WTC11 (cell line): ENCODE measurements at regions not wholly inside any gene's neighbourhood (a gene's known extent, or its start where the extent isn't known, plus 50 kb on each side); places are given as distances from the start of the nearest gene placed in this dataset.

ENCODE experiments used
- ATAC-seq: fragments of 200-7000 bp; cut with Tn5 transposase; 2 replicates; pipeline ENCODE4 v1.10.0; 2021; ENCODE audit warnings: mild to moderate bottlenecking, moderate library complexity
- CTCF ChIA-PET: fragments of 300-600 bp; sonication (Branson Sonifier 250); formaldehyde crosslinking; loops from one replicate; lab custom pipeline; 2021; ENCODE audit warnings: antibody characterized with exemption; lab: Charles Lee
- POLR2A ChIA-PET: fragments of 350-600 bp; sonication (Branson Sonifier 250); formaldehyde crosslinking; loops from one replicate; lab custom pipeline; 2021; ENCODE audit warnings: antibody characterized with exemption; lab: Charles Lee
- DNase-seq: peaks from one replicate; pipeline ENCODE4 v3.0.0; 2021; ENCODE audit warnings: low spot score
- H3K27ac Mint-ChIP-seq: 2 replicates; pipeline ENCODE4 v1.8.0; 2021; ENCODE audit warnings: mixed read lengths
- H3K27me3 Mint-ChIP-seq: 2 replicates; pipeline ENCODE4 v1.8.0; 2021; ENCODE audit warnings: low read depth, mild to moderate bottlenecking, moderate library complexity, mixed read lengths
- H3K36me3 Mint-ChIP-seq: 2 replicates; pipeline ENCODE4 v1.8.0; 2021; ENCODE audit warnings: mixed read lengths
- H3K4me1 Mint-ChIP-seq: 2 replicates; pipeline ENCODE4 v1.8.0; 2022; ENCODE audit warnings: mixed read lengths
- H3K4me3 Mint-ChIP-seq: 2 replicates; pipeline ENCODE4 v1.8.0; 2021; ENCODE audit warnings: mild to moderate bottlenecking, moderate library complexity, mixed read lengths
- H3K9me3 Mint-ChIP-seq: 2 replicates; pipeline ENCODE4 v1.8.0; 2021; ENCODE audit warnings: mixed read lengths
- CBFB ChIP-seq: sonication (generic); formaldehyde crosslinking; IDR thresholded peaks from 2 replicates; pipeline ENCODE4 v1.8.1; 2022; ENCODE audit warnings: mild to moderate bottlenecking, low read depth, missing genetic modification reagents
- CREB1 ChIP-seq: sonication (generic); formaldehyde crosslinking; IDR thresholded peaks from 2 replicates; pipeline ENCODE4 v1.8.0; 2023; ENCODE audit warnings: mild to moderate bottlenecking, missing genetic modification reagents
- GRHL2 ChIP-seq: fragments of 250-450 bp; sonication (Bioruptor Pico); IDR thresholded peaks from 2 replicates; pipeline ENCODE4 v1.8.0; 2022; ENCODE audit warnings: mild to moderate bottlenecking, moderate library complexity; ENCODE audit not compliant: insufficient replicate concordance, severe bottlenecking
- IRF2 ChIP-seq: sonication (generic); formaldehyde crosslinking; IDR thresholded peaks from 2 replicates; pipeline ENCODE4 v1.8.0; 2022; ENCODE audit warnings: low read depth, missing genetic modification reagents, borderline replicate concordance
- JUN ChIP-seq: sonication (generic); formaldehyde crosslinking; IDR thresholded peaks from 2 replicates; pipeline ENCODE4 v1.8.0; 2023; ENCODE audit warnings: mild to moderate bottlenecking, missing genetic modification reagents
- PRRX2 ChIP-seq: fragments of 250-450 bp; sonication (Bioruptor Pico); IDR thresholded peaks from 2 replicates; pipeline ENCODE4 v1.8.0; 2021; ENCODE audit warnings: mild to moderate bottlenecking
- RELA ChIP-seq: sonication (generic); formaldehyde crosslinking; IDR thresholded peaks from 2 replicates; pipeline ENCODE4 v1.8.1; 2022; ENCODE audit warnings: missing genetic modification reagents, mild to moderate bottlenecking, borderline replicate concordance
- TCF7 ChIP-seq: sonication (generic); formaldehyde crosslinking; IDR thresholded peaks from 2 replicates; pipeline ENCODE4 v1.8.0; 2022; ENCODE audit warnings: mild to moderate bottlenecking, low read depth, missing genetic modification reagents, moderate library complexity
- TEAD4 ChIP-seq: sonication (generic); formaldehyde crosslinking; IDR thresholded peaks from 2 replicates; pipeline ENCODE4 v1.8.0; 2022; ENCODE audit warnings: mild to moderate bottlenecking, missing genetic modification reagents
- ZNF121 ChIP-seq: sonication (generic); formaldehyde crosslinking; IDR thresholded peaks from 2 replicates; pipeline ENCODE4 v1.8.0; 2023; ENCODE audit warnings: missing genetic modification reagents
- ZNF232 ChIP-seq: sonication (generic); formaldehyde crosslinking; IDR thresholded peaks from 2 replicates; pipeline ENCODE4 v1.8.0; 2022; ENCODE audit warnings: mild to moderate bottlenecking, missing genetic modification reagents
- ZNF263 ChIP-seq: sonication (generic); formaldehyde crosslinking; IDR thresholded peaks from 2 replicates; pipeline ENCODE4 v1.8.1; 2022; ENCODE audit warnings: low read depth, mild to moderate bottlenecking, moderate library complexity, missing genetic modification reagents
- ZNF423 ChIP-seq: fragments of 250-450 bp; sonication (Bioruptor Pico); IDR thresholded peaks from 2 replicates; pipeline ENCODE4 v2.1.2; 2022; ENCODE audit warnings: mild to moderate bottlenecking, moderate library complexity
- TF ChIP-seq, protein P1 (sequence below): sonication (generic); formaldehyde crosslinking; IDR thresholded peaks from 2 replicates; pipeline ENCODE4 v1.8.1; 2022; ENCODE audit warnings: missing genetic modification reagents, borderline replicate concordance
- TF ChIP-seq, protein P2 (sequence below): sonication (generic); formaldehyde crosslinking; IDR thresholded peaks from 2 replicates; pipeline ENCODE4 v1.8.0; 2022; ENCODE audit warnings: mild to moderate bottlenecking, missing genetic modification reagents
- TF ChIP-seq, protein P3 (sequence below): sonication (generic); formaldehyde crosslinking; IDR thresholded peaks from 2 replicates; pipeline ENCODE4 v1.8.0; 2023; ENCODE audit warnings: mild to moderate bottlenecking, missing genetic modification reagents
- TF ChIP-seq, protein P4 (sequence below): sonication (generic); formaldehyde crosslinking; IDR thresholded peaks from 2 replicates; pipeline ENCODE4 v1.8.0; 2022; ENCODE audit warnings: mild to moderate bottlenecking, missing genetic modification reagents
- TF ChIP-seq, protein P5 (sequence below): fragments of 250-450 bp; sonication (Bioruptor Pico); IDR thresholded peaks from 2 replicates; pipeline ENCODE4 v1.8.0; 2021; ENCODE audit warnings: mild to moderate bottlenecking

DNA sequence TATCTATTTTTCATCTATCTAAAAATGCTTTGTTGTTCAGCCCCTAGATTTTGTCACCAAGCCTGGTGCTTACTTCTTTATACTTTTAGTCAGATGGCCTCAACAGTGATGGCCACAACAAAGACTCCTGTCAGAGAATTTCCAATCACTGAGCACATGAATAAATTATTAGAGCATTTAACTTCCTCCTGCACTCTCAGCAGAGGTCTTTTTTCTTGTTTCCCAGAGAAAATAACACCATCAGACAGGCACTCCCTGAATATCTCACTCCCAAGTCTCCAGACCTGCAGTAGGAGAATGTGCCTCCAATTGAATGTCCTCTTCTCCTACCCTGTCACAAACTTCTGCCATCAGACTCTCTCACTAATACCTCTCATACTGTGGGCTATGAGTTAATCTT is 616.0 kb upstream of the NR5A2 start:
- Mint-ChIP-seq H3K4me1 (peaks cover 9% of the 10 kb centered on the region), H3K27me3 (no peaks in the 10 kb centered on the region), H3K4me3 (no peak overlapping the region), H3K36me3 (peaks cover 3% of the 10 kb centered on the region), H3K9me3 (peaks cover 21% of the 10 kb centered on the region), H3K27ac (no peak overlapping the region)
- ChIA-PET POLR2A (no interaction called here), CTCF (no interaction called here)
- DNase-seq (no peak), ATAC-seq (no peak)
- TF ChIP-seq CBFB (CRISPR knock-in tag) (no peak), RELA (CRISPR knock-in tag) (no peak)

DNA sequence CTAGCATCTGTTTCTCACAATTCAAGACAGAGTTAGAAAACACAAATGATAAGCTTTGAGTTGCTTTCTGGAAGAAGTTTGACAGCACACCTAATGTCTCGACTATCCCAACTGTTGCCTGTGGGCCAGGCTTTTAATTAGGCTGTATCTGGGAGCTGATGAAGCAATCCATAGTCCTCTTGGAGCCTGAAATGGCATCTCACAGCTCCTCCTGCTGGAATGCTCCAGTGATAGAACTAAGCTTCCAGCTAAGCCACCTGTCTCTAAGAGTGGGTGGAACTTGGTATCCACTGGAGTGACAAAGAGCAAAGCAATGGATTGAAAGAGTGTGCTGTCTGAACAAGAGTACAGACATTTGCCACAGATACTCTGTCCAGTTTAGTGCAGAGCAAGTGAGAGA is 605.3 kb upstream of the NR5A2 start:
- H3K9me3 Mint-ChIP-seq, result peaks cover 24% of the 10 kb centered on the region
- TF ChIP-seq, protein P1, sequence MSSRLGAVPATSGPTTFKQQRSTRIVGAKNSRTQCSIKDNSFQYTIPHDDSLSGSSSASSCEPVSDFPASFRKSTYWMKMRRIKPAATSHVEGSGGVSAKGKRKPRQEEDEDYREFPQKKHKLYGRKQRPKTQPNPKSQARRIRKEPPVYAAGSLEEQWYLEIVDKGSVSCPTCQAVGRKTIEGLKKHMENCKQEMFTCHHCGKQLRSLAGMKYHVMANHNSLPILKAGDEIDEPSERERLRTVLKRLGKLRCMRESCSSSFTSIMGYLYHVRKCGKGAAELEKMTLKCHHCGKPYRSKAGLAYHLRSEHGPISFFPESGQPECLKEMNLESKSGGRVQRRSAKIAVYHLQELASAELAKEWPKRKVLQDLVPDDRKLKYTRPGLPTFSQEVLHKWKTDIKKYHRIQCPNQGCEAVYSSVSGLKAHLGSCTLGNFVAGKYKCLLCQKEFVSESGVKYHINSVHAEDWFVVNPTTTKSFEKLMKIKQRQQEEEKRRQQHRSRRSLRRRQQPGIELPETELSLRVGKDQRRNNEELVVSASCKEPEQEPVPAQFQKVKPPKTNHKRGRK, result no peak
- no peak for TF ChIP-seq PRRX2
- TF ChIP-seq, protein P2, sequence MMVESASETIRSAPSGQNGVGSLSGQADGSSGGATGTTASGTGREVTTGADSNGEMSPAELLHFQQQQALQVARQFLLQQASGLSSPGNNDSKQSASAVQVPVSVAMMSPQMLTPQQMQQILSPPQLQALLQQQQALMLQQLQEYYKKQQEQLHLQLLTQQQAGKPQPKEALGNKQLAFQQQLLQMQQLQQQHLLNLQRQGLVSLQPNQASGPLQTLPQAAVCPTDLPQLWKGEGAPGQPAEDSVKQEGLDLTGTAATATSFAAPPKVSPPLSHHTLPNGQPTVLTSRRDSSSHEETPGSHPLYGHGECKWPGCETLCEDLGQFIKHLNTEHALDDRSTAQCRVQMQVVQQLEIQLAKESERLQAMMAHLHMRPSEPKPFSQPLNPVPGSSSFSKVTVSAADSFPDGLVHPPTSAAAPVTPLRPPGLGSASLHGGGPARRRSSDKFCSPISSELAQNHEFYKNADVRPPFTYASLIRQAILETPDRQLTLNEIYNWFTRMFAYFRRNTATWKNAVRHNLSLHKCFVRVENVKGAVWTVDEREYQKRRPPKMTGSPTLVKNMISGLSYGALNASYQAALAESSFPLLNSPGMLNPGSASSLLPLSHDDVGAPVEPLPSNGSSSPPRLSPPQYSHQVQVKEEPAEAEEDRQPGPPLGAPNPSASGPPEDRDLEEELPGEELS (CRISPR knock-in tag), result no peak
- TF ChIP-seq TEAD4, result no peak
- TF ChIP-seq, protein P3, sequence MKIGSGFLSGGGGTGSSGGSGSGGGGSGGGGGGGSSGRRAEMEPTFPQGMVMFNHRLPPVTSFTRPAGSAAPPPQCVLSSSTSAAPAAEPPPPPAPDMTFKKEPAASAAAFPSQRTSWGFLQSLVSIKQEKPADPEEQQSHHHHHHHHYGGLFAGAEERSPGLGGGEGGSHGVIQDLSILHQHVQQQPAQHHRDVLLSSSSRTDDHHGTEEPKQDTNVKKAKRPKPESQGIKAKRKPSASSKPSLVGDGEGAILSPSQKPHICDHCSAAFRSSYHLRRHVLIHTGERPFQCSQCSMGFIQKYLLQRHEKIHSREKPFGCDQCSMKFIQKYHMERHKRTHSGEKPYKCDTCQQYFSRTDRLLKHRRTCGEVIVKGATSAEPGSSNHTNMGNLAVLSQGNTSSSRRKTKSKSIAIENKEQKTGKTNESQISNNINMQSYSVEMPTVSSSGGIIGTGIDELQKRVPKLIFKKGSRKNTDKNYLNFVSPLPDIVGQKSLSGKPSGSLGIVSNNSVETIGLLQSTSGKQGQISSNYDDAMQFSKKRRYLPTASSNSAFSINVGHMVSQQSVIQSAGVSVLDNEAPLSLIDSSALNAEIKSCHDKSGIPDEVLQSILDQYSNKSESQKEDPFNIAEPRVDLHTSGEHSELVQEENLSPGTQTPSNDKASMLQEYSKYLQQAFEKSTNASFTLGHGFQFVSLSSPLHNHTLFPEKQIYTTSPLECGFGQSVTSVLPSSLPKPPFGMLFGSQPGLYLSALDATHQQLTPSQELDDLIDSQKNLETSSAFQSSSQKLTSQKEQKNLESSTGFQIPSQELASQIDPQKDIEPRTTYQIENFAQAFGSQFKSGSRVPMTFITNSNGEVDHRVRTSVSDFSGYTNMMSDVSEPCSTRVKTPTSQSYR (CRISPR knock-in tag), result no peak
- TF ChIP-seq, all 79 proteins: peak for 0
- POLR2A ChIA-PET, result no interaction called here
- no peak overlapping the region for H3K4me3 Mint-ChIP-seq
- no peaks in the 10 kb centered on the region for H3K4me1 Mint-ChIP-seq
- H3K36me3 Mint-ChIP-seq, result peaks cover 6% of the 10 kb centered on the region; the same call in 1 of the 2 replicates
- DNase-seq (peak; percentile 44), ATAC-seq (peak; percentile 100)
- CTCF ChIA-PET, result interaction anchor here (0.6 to 1.7 kb wide), 25 partner anchors 8 to 723 kb away, joined by 3 to 25 read pairs (median 3); no protein-coding TSS in a partner anchor
- H3K27me3 Mint-ChIP-seq, result no peaks in the 10 kb centered on the region
- H3K27ac Mint-ChIP-seq, result no peak overlapping the region

DNA sequence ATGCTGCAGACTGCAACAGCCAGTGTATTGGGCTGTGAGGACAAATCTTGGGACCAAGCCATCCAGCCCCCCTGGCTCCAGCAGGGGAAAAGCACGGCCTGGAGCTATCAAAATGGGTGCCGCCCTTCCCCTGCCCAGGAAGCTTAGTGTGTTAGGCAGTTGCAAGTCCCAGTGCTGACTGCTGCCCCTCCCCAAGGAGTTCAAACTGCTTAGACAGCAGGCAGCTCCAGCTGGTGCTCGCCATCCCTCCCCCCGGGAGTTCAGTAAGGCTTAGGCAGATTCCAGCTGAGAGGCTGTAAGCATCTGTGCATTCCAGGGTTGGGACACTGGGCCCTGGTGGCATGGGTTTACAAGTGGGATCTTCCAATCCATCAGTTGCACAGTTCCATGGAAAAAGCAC is 579.6 kb upstream of the NR5A2 start:
- TF ChIP-seq ZNF423 (0 out of 2 replicates have a peak, but pooled peaks have one; percentile 15), ZNF232 (CRISPR knock-in tag) (no peak), CREB1 (CRISPR knock-in tag) (no peak)
- CTCF ChIA-PET, result no interaction called here
- H3K4me1 Mint-ChIP-seq, result peaks cover 8% of the 10 kb centered on the region; the same call in 1 of the 2 replicates
- POLR2A ChIA-PET, result no interaction called here
- DNase-seq, result no peak
- no peak overlapping the region for H3K4me3 Mint-ChIP-seq
- no peak overlapping the region for H3K27ac Mint-ChIP-seq
- ATAC-seq, result no peak; the same call in 1 of the 2 replicates
- no peaks in the 10 kb centered on the region for H3K36me3 Mint-ChIP-seq
- peaks cover 4% of the 10 kb centered on the region; the same call in 1 of the 2 replicates for H3K27me3 Mint-ChIP-seq
- H3K9me3 Mint-ChIP-seq, result peaks cover 20% of the 10 kb centered on the region

DNA sequence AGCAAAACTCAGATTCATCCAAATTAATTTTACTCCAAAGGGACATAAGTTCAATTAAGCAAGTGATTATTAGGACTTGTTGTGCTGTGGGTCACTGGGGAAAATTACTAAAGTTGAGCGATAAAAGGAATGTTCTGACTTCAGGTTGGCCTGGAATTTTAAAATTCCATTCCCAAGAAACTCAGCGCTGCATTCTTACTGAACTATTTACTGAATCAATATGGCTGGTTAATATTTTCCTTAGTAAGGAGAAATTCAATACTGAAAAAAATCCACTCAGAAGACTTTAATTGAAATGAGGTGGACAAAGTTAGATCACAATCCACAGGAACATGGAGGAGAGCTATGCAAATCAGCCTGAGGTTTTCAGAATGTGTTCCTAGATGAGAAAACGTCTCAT is 578.9 kb upstream of the NR5A2 start:
- Mint-ChIP-seq H3K9me3 (peaks cover 13% of the 10 kb centered on the region), H3K27ac (no peak overlapping the region), H3K4me1 (peaks cover 14% of the 10 kb centered on the region), H3K4me3 (no peak overlapping the region), H3K36me3 (no peaks in the 10 kb centered on the region), H3K27me3 (peaks cover 4% of the 10 kb centered on the region; the same call in 1 of the 2 replicates)
- ChIA-PET POLR2A (no interaction called here), CTCF (no interaction called here)
- ATAC-seq (no peak), DNase-seq (no peak)
- TF ChIP-seq, protein P4, sequence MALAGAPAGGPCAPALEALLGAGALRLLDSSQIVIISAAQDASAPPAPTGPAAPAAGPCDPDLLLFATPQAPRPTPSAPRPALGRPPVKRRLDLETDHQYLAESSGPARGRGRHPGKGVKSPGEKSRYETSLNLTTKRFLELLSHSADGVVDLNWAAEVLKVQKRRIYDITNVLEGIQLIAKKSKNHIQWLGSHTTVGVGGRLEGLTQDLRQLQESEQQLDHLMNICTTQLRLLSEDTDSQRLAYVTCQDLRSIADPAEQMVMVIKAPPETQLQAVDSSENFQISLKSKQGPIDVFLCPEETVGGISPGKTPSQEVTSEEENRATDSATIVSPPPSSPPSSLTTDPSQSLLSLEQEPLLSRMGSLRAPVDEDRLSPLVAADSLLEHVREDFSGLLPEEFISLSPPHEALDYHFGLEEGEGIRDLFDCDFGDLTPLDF (CRISPR knock-in tag), result no peak
- TF ChIP-seq TCF7 (CRISPR knock-in tag), result no peak
- TF ChIP-seq JUN (CRISPR knock-in tag), result no peak
- TF ChIP-seq, protein P5, sequence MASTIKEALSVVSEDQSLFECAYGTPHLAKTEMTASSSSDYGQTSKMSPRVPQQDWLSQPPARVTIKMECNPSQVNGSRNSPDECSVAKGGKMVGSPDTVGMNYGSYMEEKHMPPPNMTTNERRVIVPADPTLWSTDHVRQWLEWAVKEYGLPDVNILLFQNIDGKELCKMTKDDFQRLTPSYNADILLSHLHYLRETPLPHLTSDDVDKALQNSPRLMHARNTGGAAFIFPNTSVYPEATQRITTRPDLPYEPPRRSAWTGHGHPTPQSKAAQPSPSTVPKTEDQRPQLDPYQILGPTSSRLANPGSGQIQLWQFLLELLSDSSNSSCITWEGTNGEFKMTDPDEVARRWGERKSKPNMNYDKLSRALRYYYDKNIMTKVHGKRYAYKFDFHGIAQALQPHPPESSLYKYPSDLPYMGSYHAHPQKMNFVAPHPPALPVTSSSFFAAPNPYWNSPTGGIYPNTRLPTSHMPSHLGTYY, result no peak
- no peak for TF ChIP-seq ZNF263 (CRISPR knock-in tag)
- TF ChIP-seq GRHL2, result no peak
- TF ChIP-seq IRF2 (CRISPR knock-in tag), result no peak
- TF ChIP-seq ZNF121 (CRISPR knock-in tag), result no peak
